ENCODE measurements at regions not wholly inside any gene's neighbourhood (a gene's known extent, or its start where the extent isn't known, plus 50 kb on each side); places are given as distances from the start of the nearest gene placed in this dataset.
A peak's percentile ranks its signal among the peaks of the same experiment; 100 is the strongest.

DNA sequence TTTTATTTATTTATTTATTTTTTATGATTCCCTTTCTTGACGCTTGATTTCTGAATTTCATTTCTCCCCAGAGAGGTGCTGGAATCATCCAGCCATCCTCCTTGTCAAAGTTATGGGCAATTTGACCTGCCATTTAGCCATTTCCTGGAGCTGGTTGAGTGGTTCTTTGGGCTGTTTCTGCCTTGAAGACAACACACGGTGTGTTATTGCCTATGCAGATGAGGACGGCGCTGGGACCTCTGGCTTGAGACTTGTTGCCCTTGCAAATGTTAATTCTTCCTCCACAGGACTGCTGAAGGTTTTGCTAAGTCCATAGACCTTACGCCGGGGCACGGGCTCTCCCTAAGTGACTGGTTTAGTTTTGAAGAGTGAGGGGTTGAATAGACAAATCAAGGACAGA, 147.9 kb upstream of the PLET1 start:
- Mint-ChIP-seq H3K4me3 (no peak overlapping the region), H3K9me3 (peaks cover 31% of the 10 kb centered on the region), H3K4me1 (peaks cover 27% of the 10 kb centered on the region), H3K27me3 (ENCODE audit: low read depth) (peaks cover 21% of the 10 kb centered on the region), H3K36me3 (peaks cover 14% of the 10 kb centered on the region), H3K27ac (peak overlapping the region; percentile 86)
- ATAC-seq (peak; percentile 95), DNase-seq (ENCODE audit: low spot score) (peak; percentile 45)
- POLR2A ChIA-PET = no interaction called here
- CTCF ChIA-PET = interaction anchor here (1.1 to 1.3 kb wide), 3 partner anchors 32 to 180 kb away, joined by 3 to 8 read pairs (median 3); no protein-coding TSS in a partner anchor
- TF ChIP-seq NFE2L1 (CRISPR knock-in tag; IDR thresholded peaks at IDR 0.05) = no peak
- TF ChIP-seq, protein P1, sequence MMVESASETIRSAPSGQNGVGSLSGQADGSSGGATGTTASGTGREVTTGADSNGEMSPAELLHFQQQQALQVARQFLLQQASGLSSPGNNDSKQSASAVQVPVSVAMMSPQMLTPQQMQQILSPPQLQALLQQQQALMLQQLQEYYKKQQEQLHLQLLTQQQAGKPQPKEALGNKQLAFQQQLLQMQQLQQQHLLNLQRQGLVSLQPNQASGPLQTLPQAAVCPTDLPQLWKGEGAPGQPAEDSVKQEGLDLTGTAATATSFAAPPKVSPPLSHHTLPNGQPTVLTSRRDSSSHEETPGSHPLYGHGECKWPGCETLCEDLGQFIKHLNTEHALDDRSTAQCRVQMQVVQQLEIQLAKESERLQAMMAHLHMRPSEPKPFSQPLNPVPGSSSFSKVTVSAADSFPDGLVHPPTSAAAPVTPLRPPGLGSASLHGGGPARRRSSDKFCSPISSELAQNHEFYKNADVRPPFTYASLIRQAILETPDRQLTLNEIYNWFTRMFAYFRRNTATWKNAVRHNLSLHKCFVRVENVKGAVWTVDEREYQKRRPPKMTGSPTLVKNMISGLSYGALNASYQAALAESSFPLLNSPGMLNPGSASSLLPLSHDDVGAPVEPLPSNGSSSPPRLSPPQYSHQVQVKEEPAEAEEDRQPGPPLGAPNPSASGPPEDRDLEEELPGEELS (CRISPR knock-in tag; IDR thresholded peaks at IDR 0.05) = peak; percentile 15; the same call in 1 of the 2 replicates
- peak; percentile 45; the same call in 1 of the 2 replicates for TF ChIP-seq FOXK1 (CRISPR knock-in tag; IDR thresholded peaks at IDR 0.05)
- TF ChIP-seq, protein P2, sequence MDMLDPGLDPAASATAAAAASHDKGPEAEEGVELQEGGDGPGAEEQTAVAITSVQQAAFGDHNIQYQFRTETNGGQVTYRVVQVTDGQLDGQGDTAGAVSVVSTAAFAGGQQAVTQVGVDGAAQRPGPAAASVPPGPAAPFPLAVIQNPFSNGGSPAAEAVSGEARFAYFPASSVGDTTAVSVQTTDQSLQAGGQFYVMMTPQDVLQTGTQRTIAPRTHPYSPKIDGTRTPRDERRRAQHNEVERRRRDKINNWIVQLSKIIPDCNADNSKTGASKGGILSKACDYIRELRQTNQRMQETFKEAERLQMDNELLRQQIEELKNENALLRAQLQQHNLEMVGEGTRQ (CRISPR knock-in tag; IDR thresholded peaks at IDR 0.05) = 0 out of 2 replicates have a peak, but pooled peaks have one; percentile 8
- TF ChIP-seq TEAD1 (CRISPR knock-in tag; IDR thresholded peaks at IDR 0.05) = peak; percentile 14; the same call in 1 of the 2 replicates

- Mint-ChIP-seq H3K4me3 (no peak overlapping the region), H3K27me3 (ENCODE audit: low read depth) (peaks cover 21% of the 10 kb centered on the region), H3K36me3 (peaks cover 28% of the 10 kb centered on the region), H3K9me3 (peaks cover 49% of the 10 kb centered on the region), H3K4me1 (peaks cover 27% of the 10 kb centered on the region), H3K27ac (no peak overlapping the region)
- POLR2A ChIA-PET = no interaction called here
- CTCF ChIA-PET = no interaction called here
- no peak for TF ChIP-seq AFF4 (CRISPR knock-in tag; IDR thresholded peaks at IDR 0.05; ENCODE audit: borderline replicate concordance)
- no peak for TF ChIP-seq KAT7 (CRISPR knock-in tag; IDR thresholded peaks at IDR 0.05; ENCODE audit: borderline replicate concordance)
- no peak for TF ChIP-seq ZNF219 (CRISPR knock-in tag; IDR thresholded peaks at IDR 0.05; ENCODE audit: borderline replicate concordance)
- TF ChIP-seq, protein P3, sequence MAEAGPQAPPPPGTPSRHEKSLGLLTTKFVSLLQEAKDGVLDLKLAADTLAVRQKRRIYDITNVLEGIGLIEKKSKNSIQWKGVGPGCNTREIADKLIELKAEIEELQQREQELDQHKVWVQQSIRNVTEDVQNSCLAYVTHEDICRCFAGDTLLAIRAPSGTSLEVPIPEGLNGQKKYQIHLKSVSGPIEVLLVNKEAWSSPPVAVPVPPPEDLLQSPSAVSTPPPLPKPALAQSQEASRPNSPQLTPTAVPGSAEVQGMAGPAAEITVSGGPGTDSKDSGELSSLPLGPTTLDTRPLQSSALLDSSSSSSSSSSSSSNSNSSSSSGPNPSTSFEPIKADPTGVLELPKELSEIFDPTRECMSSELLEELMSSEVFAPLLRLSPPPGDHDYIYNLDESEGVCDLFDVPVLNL (CRISPR knock-in tag; IDR thresholded peaks at IDR 0.05; ENCODE audit: borderline replicate concordance, low read depth) = no peak
- TF ChIP-seq, protein P4, sequence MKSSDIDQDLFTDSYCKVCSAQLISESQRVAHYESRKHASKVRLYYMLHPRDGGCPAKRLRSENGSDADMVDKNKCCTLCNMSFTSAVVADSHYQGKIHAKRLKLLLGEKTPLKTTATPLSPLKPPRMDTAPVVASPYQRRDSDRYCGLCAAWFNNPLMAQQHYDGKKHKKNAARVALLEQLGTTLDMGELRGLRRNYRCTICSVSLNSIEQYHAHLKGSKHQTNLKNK (CRISPR knock-in tag; IDR thresholded peaks at IDR 0.05) = no peak
- TF ChIP-seq, protein P5, sequence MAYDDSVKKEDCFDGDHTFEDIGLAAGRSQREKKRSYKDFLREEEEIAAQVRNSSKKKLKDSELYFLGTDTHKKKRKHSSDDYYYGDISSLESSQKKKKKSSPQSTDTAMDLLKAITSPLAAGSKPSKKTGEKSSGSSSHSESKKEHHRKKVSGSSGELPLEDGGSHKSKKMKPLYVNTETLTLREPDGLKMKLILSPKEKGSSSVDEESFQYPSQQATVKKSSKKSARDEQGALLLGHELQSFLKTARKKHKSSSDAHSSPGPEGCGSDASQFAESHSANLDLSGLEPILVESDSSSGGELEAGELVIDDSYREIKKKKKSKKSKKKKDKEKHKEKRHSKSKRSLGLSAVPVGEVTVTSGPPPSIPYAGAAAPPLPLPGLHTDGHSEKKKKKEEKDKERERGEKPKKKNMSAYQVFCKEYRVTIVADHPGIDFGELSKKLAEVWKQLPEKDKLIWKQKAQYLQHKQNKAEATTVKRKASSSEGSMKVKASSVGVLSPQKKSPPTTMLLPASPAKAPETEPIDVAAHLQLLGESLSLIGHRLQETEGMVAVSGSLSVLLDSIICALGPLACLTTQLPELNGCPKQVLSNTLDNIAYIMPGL (CRISPR knock-in tag; IDR thresholded peaks at IDR 0.05) = no peak
- no peak for TF ChIP-seq NFATC4 (CRISPR knock-in tag; IDR thresholded peaks at IDR 0.05)
- no peak for TF ChIP-seq ZNF138 (CRISPR knock-in tag; conservative IDR thresholded peaks at IDR 0.05)
- TF ChIP-seq, protein P2 (CRISPR knock-in tag; IDR thresholded peaks at IDR 0.05) = no peak
- no peak for TF ChIP-seq CTCF (IDR thresholded peaks at IDR 0.05)
- TF ChIP-seq NR2C2 (CRISPR knock-in tag; IDR thresholded peaks at IDR 0.05) = no peak
- TF ChIP-seq, protein P6, sequence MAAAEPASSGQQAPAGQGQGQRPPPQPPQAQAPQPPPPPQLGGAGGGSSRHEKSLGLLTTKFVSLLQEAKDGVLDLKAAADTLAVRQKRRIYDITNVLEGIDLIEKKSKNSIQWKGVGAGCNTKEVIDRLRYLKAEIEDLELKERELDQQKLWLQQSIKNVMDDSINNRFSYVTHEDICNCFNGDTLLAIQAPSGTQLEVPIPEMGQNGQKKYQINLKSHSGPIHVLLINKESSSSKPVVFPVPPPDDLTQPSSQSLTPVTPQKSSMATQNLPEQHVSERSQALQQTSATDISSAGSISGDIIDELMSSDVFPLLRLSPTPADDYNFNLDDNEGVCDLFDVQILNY (CRISPR knock-in tag; IDR thresholded peaks at IDR 0.05) = no peak
- no peak for TF ChIP-seq CREM (CRISPR knock-in tag; IDR thresholded peaks at IDR 0.05)
- ATAC-seq (no peak), DNase-seq (ENCODE audit: low spot score) (no peak)
Observed at GRCh38 chr11:112410325-112410724, 149.7 kb upstream of the PLET1 start.

Data from WTC11 (cell line).